ENCODE measurements at regions not wholly inside any gene's neighbourhood (a gene's known extent, or its start where the extent isn't known, plus 50 kb on each side); places are given as distances from the start of the nearest gene placed in this dataset.

GRCh38 chr6:93523365-93523764 is 104.0 kb upstream of the EPHA7 start:
- in situ Hi-C loops (cut with HindIII; ENCODE audit: low sequenced_read_pairs), result no loop called here
- DNase-seq (ENCODE audit: low read depth, low spot score), result no peak
- no peak for TF ChIP-seq CTCF (IDR thresholded peaks at IDR 0.05; ENCODE audit: low read depth, low read length)
- no peak overlapping the region for H3K4me3 ChIP-seq (ENCODE audit: low read depth, low read length)

- DNase-seq (ENCODE audit: low read depth, low spot score), result no peak
- no peak for TF ChIP-seq CTCF (IDR thresholded peaks at IDR 0.05; ENCODE audit: low read depth, low read length)
- H3K4me3 ChIP-seq (ENCODE audit: low read depth, low read length), result no peak overlapping the region
- in situ Hi-C loops (cut with HindIII; ENCODE audit: low sequenced_read_pairs), result no loop called here
Measured at GRCh38 chr6:93516441-93516840, 97.1 kb upstream of the EPHA7 start.

- DNase-seq (ENCODE audit: low read depth, low spot score), result no peak
- in situ Hi-C loops (cut with HindIII; ENCODE audit: low sequenced_read_pairs), result no loop called here
- TF ChIP-seq CTCF (IDR thresholded peaks at IDR 0.05; ENCODE audit: low read depth, low read length), result no peak
- no peak overlapping the region for H3K4me3 ChIP-seq (ENCODE audit: low read depth, low read length)
Measured at GRCh38 chr6:93515736-93516135, 96.4 kb upstream of the EPHA7 start.

GRCh38 chr6:93498713-93499112 is 79.4 kb upstream of the EPHA7 start:
- no peak for TF ChIP-seq CTCF (IDR thresholded peaks at IDR 0.05; ENCODE audit: low read depth, low read length)
- no peak overlapping the region for H3K4me3 ChIP-seq (ENCODE audit: low read depth, low read length)
- in situ Hi-C loops (cut with HindIII; ENCODE audit: low sequenced_read_pairs), result no loop called here
- DNase-seq (ENCODE audit: low read depth, low spot score), result no peak

GRCh38 chr6:93496548-93496947 is 77.2 kb upstream of the EPHA7 start:
- in situ Hi-C loops (cut with HindIII; ENCODE audit: low sequenced_read_pairs), result no loop called here
- DNase-seq (ENCODE audit: low read depth, low spot score), result no peak
- TF ChIP-seq CTCF (IDR thresholded peaks at IDR 0.05; ENCODE audit: low read depth, low read length), result no peak
- H3K4me3 ChIP-seq (ENCODE audit: low read depth, low read length), result no peak overlapping the region

GRCh38 chr6:93494057-93494456 is 74.7 kb upstream of the EPHA7 start:
- no peak overlapping the region for H3K4me3 ChIP-seq (ENCODE audit: low read depth, low read length)
- TF ChIP-seq CTCF (IDR thresholded peaks at IDR 0.05; ENCODE audit: low read depth, low read length), result no peak
- DNase-seq (ENCODE audit: low read depth, low spot score), result no peak
- in situ Hi-C loops (cut with HindIII; ENCODE audit: low sequenced_read_pairs), result no loop called here

- H3K4me3 ChIP-seq (ENCODE audit: low read depth, low read length), result no peak overlapping the region
- DNase-seq (ENCODE audit: low read depth, low spot score), result no peak
- TF ChIP-seq CTCF (IDR thresholded peaks at IDR 0.05; ENCODE audit: low read depth, low read length), result no peak
- in situ Hi-C loops (cut with HindIII; ENCODE audit: low sequenced_read_pairs), result no loop called here
Measured at GRCh38 chr6:93474733-93475179, 55.4 kb upstream of the EPHA7 start.

All from astrocyte of the spinal cord (primary cell).